Muscle layer of duodenum (tissue), 2 donors: ENCODE measurements at regions not wholly inside any gene's neighbourhood (a gene's known extent, or its start where the extent isn't known, plus 50 kb on each side); places are given as distances from the start of the nearest gene placed in this dataset.

Experiments used
- H3K27ac ChIP-seq: one replicate; pipeline ENCODE4 v1.7.0; 2013; ENCODE audit warnings: mild to moderate bottlenecking, low read length
- H3K27me3 ChIP-seq: one replicate; pipeline ENCODE4 v1.7.0; 2013; ENCODE audit warnings: low read depth, mild to moderate bottlenecking, control low read depth, low read length
- H3K36me3 ChIP-seq, 2 donors: one replicate each; pipeline ENCODE4 v1.7.0; 2013; ENCODE audit warnings: low read length in 2 of 2, control low read depth in 1 of 2, mild to moderate bottlenecking in 1 of 2; ENCODE audit not compliant: insufficient read depth in 2 of 2, control insufficient read depth in 1 of 2
- H3K4me1 ChIP-seq, 2 donors: one replicate each; pipeline ENCODE4 v1.7.0; 2013; ENCODE audit warnings: low read length in 2 of 2, mild to moderate bottlenecking in 2 of 2, control low read depth in 1 of 2, moderate library complexity in 1 of 2; ENCODE audit not compliant: insufficient read depth in 2 of 2, control insufficient read depth in 1 of 2
- H3K4me3 ChIP-seq, 2 donors: one replicate each; pipeline ENCODE4 v1.7.0; 2013; ENCODE audit warnings: low read length in 2 of 2, low read depth in 1 of 2, mild to moderate bottlenecking in 1 of 2
- H3K9me3 ChIP-seq, 2 donors: one replicate each; pipeline ENCODE4 v1.7.0; 2013; ENCODE audit warnings: low read length in 2 of 2, control low read depth in 1 of 2, mild to moderate bottlenecking in 1 of 2; ENCODE audit not compliant: control insufficient read depth in 1 of 2
- donor health status: healthy.

DNA sequence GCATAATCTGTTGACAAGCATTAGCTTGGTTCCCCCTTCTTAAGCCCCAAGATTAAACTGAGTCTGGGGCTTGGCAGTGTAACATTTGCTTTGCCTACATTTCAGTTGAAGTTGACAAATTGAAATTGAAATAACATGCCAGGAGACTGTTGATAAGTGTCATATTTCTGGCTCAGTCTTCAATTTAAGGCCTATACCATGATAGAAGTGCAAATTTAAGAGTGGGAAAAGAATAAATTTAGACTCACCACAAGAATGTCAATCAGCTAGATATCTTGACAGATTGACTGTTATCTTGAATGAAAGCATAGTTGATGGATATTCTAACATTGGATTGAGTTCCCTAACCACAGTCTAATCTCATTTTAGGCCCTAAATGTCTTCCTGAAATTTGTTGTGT, 117.6 kb downstream of the MAGEB17 start:
- H3K27me3 ChIP-seq = no peaks in the 10 kb centered on the region
- H3K36me3 ChIP-seq = no peaks in the 10 kb centered on the region
- no peak overlapping the region for H3K4me3 ChIP-seq
- no peak overlapping the region for H3K27ac ChIP-seq
- no peaks in the 10 kb centered on the region for H3K4me1 ChIP-seq
- H3K9me3 ChIP-seq = no peaks in the 10 kb centered on the region

DNA sequence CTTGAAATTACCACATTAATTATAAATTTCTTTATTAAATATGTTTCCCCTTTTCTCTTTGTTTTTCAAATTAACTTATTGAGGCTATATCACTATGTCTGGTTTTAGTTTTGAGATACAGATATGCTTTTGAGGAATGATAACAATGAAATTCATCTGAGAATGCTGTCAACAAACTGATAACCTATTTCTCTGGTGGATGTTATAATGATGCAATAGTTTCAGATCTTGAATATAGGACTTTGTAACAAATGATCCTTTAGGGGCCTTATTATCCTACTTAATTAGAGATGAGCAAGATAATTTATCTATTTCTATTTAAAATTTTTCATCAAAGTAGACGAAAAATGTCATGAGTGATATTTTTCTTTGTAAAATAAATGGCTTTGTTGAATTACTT, 123.7 kb downstream of the MAGEB17 start:
- no peaks in the 10 kb centered on the region for H3K36me3 ChIP-seq
- no peaks in the 10 kb centered on the region for H3K9me3 ChIP-seq
- H3K4me1 ChIP-seq = no peaks in the 10 kb centered on the region
- H3K27ac ChIP-seq = no peak overlapping the region
- H3K27me3 ChIP-seq = no peaks in the 10 kb centered on the region
- no peak overlapping the region for H3K4me3 ChIP-seq

DNA sequence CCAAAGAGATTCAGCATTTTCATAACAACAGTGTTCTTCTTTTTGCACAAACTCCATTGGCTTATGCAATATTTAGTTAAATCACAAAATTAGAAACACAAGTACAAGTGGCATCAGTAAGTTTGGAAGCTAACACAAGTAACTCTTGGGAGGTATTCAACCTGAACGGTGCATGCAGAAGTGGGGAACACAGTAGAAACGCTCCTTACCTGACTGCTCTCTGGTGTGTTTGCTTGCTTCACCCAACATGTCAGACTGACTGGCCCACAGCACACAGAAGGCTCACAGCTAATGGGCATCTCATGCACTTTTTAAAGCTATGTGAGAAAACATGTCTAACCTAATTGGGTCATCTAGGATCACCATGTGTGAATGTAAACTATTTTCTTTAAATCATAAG, 133.6 kb downstream of the MAGEB17 start:
- H3K9me3 ChIP-seq = no peaks in the 10 kb centered on the region
- H3K27me3 ChIP-seq = no peaks in the 10 kb centered on the region
- no peak overlapping the region for H3K4me3 ChIP-seq
- H3K36me3 ChIP-seq = no peaks in the 10 kb centered on the region
- no peaks in the 10 kb centered on the region for H3K4me1 ChIP-seq
- H3K27ac ChIP-seq = no peak overlapping the region

DNA sequence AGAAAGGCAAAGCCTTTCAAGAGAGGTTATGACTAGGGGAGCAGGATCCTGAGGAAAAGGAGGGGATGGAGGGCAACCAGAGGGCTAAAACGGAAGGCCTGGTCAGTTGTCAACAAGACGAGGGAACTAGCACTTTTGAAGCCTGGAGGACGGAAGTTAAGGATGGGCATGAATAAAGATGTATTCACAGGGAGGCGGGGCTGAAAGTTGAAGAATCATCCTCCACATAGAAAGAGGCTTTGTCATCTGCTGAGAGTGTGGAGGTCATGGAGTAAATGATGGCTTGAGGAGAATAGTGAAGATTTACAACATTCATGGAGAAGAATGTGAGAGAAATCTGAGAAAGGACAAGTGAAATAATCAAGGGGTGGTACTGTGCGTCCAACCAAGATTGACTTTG, 137.5 kb downstream of the MAGEB17 start:
- no peaks in the 10 kb centered on the region for H3K9me3 ChIP-seq
- no peak overlapping the region for H3K4me3 ChIP-seq
- H3K4me1 ChIP-seq = no peaks in the 10 kb centered on the region
- no peak overlapping the region for H3K27ac ChIP-seq
- no peaks in the 10 kb centered on the region for H3K36me3 ChIP-seq
- H3K27me3 ChIP-seq = no peaks in the 10 kb centered on the region

DNA sequence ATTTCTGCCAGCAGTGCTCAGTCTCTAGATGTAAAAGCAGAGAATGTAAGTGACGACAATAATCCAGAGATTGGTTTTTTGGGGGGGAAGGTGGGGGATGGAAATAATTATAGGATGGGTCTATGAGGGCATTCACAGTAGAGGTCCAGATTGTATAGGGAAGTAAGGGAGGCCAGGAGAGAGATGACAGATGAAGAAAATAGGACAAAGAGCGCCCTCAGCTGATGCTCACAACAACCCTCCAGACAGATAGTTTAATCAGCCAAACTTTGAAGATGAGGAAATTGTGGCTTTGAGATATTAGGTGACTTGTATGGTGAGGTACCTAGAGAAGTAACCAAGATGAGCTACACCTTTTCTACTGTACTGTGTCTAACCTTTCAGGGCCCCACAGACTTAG, 137.9 kb downstream of the MAGEB17 start:
- Histone ChIP-seq H3K9me3 (no peaks in the 10 kb centered on the region), H3K4me1 (no peaks in the 10 kb centered on the region), H3K36me3 (no peaks in the 10 kb centered on the region), H3K4me3 (no peak overlapping the region), H3K27ac (no peak overlapping the region), H3K27me3 (no peaks in the 10 kb centered on the region)

DNA sequence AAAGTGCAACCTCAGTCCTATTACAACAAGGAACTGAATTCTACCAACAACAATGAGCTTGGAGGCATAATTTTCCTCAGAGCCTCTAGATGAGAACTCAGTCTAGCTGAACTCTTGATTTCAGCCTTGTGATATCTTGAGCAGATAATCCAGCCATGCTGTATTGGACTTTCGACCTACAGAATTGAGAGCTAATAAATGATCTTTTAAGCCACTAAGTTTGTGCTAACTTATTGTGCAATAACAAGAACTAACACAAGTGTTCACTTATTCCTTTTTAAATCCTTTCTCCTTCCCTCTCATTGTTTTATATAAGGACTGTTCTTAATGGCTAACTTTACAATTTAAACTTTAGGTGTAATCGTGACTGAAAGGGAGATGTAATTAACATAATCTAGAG, 140.7 kb downstream of the MAGEB17 start:
- Histone ChIP-seq H3K9me3 (no peaks in the 10 kb centered on the region), H3K27me3 (no peaks in the 10 kb centered on the region)

DNA sequence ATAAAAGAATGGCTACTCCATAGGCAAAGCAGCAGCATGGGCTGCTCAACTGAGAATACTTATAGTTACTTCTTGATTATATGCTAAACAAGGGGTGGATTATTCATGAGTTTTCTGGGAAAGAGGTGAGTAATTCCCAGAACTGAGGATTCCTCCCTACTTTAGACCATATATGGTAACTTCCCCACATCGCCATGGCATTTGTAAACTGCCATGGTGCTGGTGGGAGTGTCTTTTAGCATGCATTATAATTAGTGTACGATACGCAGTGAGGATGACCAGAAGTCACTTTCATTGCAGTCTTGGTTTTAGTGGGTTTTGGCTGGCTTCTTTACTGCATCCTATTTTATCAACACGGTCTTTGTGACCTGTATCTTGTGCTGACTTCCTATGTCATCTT, 141.5 kb downstream of the MAGEB17 start:
- Histone ChIP-seq H3K27me3 (no peaks in the 10 kb centered on the region), H3K36me3 (no peaks in the 10 kb centered on the region), H3K9me3 (no peaks in the 10 kb centered on the region), H3K4me3 (no peak overlapping the region), H3K27ac (no peak overlapping the region), H3K4me1 (no peaks in the 10 kb centered on the region)

More for the DNA sequence above, 140.7 kb downstream of the MAGEB17 start:
- no peaks in the 10 kb centered on the region for H3K36me3 ChIP-seq
- H3K4me1 ChIP-seq = no peaks in the 10 kb centered on the region
- no peak overlapping the region for H3K27ac ChIP-seq
- no peak overlapping the region for H3K4me3 ChIP-seq

DNA sequence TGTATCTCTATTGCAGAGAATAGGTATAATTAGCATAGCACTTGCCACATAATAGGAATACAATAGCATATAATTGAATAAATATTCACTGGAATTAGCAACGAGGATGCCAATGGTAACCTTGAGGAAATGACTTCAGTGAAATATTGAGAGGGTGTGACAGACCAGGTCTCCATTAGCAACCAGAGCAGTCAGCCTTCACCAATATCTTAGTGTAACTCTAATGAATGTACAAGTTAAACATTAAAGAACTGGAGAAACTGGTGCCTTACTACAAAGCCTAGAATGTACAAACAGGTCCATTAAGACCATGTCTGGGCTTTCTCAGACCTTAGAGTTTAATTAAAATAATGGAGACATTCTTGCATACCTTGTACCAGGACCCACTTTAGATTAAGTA, 143.0 kb downstream of the MAGEB17 start:
- H3K4me3 ChIP-seq = no peak overlapping the region
- no peak overlapping the region for H3K27ac ChIP-seq
- no peaks in the 10 kb centered on the region for H3K36me3 ChIP-seq
- H3K27me3 ChIP-seq = no peaks in the 10 kb centered on the region
- no peaks in the 10 kb centered on the region for H3K4me1 ChIP-seq
- no peaks in the 10 kb centered on the region for H3K9me3 ChIP-seq

DNA sequence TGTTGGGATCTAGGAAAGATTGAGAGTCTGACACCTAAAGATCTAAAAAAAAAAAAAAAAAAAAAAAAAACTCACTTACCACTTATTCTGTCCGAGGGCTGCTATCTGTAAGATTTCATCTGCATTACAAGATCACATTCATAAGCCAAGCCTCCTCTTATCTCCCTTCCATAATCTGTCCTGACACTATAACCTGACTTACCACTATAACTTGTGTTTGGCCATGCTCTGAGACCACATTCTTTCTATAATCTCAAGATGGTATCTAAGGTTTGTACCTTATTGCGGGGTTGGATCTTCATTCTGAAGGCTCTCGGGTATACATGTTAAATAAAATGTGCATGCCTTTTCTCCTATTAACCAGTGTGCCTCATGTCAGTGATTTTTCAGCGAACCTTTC, 144.4 kb downstream of the MAGEB17 start:
- no peaks in the 10 kb centered on the region for H3K36me3 ChIP-seq
- no peak overlapping the region for H3K27ac ChIP-seq
- H3K27me3 ChIP-seq = no peaks in the 10 kb centered on the region
- H3K9me3 ChIP-seq = no peaks in the 10 kb centered on the region
- H3K4me1 ChIP-seq = no peaks in the 10 kb centered on the region
- no peak overlapping the region for H3K4me3 ChIP-seq

DNA sequence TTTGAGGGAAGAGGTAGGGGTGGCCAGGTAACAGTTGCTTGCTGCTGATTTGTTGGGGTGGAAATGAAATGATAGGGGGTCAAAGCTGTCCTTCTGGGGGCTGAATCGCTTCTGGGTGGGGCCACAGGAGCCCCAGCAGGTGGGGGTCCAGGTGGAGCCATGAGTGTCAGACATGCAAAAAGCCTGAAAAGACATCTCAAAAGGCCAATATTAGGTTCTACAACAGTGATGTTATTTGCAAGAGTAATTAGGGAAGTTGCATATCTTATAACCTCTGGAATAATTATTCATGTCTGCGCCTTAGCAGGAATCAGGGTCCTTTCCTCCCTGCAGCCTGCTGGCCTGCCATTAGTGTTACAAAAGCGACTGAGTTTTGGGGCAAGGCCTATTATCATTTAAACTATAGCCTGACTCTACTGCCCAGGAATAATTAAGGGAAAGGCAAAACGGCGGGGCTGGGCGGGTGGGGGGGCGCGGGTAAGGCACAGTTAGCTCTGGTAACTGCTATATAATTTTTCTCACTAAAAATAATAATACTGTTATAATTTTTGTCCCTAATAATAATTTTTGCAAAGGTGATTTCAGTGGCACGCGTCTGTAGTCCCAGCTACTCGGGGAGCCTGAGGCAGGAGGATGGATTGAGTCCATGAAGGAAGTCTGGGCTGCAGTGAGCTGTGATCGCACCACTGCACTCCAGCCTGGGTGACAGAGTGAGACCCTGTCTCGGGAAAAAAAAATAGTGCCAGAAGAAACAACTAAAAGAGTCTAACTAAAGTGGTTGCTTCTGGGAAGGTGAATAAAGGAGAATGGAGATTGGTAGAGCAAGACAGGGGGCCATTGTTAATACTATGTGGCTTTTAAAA, 145.7 kb downstream of the MAGEB17 start:
- H3K27me3 ChIP-seq = no peaks in the 10 kb centered on the region
- H3K36me3 ChIP-seq = no peaks in the 10 kb centered on the region
- no peaks in the 10 kb centered on the region for H3K4me1 ChIP-seq
- H3K9me3 ChIP-seq = no peaks in the 10 kb centered on the region
- H3K27ac ChIP-seq = no peak overlapping the region
- H3K4me3 ChIP-seq = no peak overlapping the region

DNA sequence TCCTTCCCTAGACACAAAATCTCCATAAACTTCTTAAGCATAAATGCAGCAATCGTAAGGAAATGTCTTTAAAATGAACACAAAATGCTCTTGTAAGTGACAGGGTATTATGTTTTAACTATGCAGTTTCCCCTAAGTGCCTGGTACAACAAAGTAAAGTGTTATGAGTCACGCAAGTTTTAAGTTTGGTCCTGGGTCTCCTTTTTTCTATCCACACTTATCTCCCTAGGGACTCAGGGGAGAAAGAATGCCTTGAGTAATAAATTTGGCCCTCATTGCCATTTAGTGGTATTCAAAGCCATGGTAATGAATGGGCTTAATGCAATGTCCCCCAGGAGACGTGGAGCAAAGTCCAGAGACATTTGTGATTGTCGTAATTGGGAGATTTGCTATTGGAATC, 149.1 kb downstream of the MAGEB17 start:
- Histone ChIP-seq H3K4me3 (no peak overlapping the region), H3K9me3 (no peaks in the 10 kb centered on the region), H3K27ac (no peak overlapping the region), H3K4me1 (no peaks in the 10 kb centered on the region), H3K27me3 (no peaks in the 10 kb centered on the region), H3K36me3 (no peaks in the 10 kb centered on the region)

DNA sequence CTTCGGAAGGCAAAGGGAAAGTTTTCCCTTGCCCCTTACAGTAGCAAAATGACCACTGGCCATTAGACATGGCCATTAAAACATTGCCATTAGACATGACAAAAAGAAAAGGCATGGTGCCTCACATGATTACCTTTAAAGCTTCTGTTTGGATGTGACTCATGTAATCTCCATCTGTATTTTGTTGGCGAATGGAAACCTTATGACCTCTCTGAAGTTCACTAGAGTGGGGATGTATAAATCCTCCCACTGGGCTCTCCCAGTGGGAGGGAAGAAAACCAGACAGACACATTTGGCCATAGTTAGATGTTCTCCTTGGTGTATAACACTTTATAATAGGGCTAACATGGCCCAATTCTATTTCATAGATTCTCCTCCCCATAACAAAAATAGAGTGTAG, 152.6 kb downstream of the MAGEB17 start:
- H3K36me3 ChIP-seq = no peaks in the 10 kb centered on the region
- no peak overlapping the region for H3K27ac ChIP-seq
- H3K27me3 ChIP-seq = no peaks in the 10 kb centered on the region
- no peaks in the 10 kb centered on the region for H3K4me1 ChIP-seq
- H3K4me3 ChIP-seq = no peak overlapping the region
- no peaks in the 10 kb centered on the region for H3K9me3 ChIP-seq
